HFFc6 (cell line): ENCODE measurements at regions not wholly inside any gene's neighbourhood (a gene's known extent, or its start where the extent isn't known, plus 50 kb on each side); places are given as distances from the start of the nearest gene placed in this dataset.

Experiments used
- DNase-seq: peaks from one replicate; pipeline ENCODE4 v3.0.0-alpha.2; 2018
- H3K27ac Mint-ChIP-seq: 2 replicates; pipeline ENCODE4 v1.8.0; 2020; ENCODE audit warnings: mild to moderate bottlenecking, mixed read lengths
- H3K27me3 Mint-ChIP-seq: 2 replicates; pipeline ENCODE4 v1.8.0; 2021; ENCODE audit warnings: mild to moderate bottlenecking, moderate library complexity, mixed read lengths; ENCODE audit not compliant: insufficient read depth
- H3K36me3 Mint-ChIP-seq: 2 replicates; pipeline ENCODE4 v1.8.0; 2021; ENCODE audit warnings: low read depth, mixed read lengths
- H3K4me1 Mint-ChIP-seq: 2 replicates; pipeline ENCODE4 v1.8.0; 2020; ENCODE audit warnings: low read depth, mixed read lengths
- H3K4me3 Mint-ChIP-seq: 2 replicates; pipeline ENCODE4 v1.8.0; 2020; ENCODE audit warnings: mild to moderate bottlenecking, moderate library complexity, mixed read lengths
- H3K9me3 Mint-ChIP-seq: 2 replicates; pipeline ENCODE4 v1.8.0; 2020; ENCODE audit warnings: mild to moderate bottlenecking, mixed read lengths
- CTCF ChIP-seq: fragments of 200-600 bp; sonication (generic); IDR thresholded peaks from 2 replicates; pipeline ENCODE4 v1.5.0; 2021; ENCODE audit warnings: antibody characterized with exemption, mild to moderate bottlenecking

- DNase-seq: no peak
- no peaks in the 10 kb centered on the region for H3K9me3 Mint-ChIP-seq
- H3K36me3 Mint-ChIP-seq: no peaks in the 10 kb centered on the region
- H3K27me3 Mint-ChIP-seq: no peaks in the 10 kb centered on the region; the same call in 1 of the 2 replicates
- no peak overlapping the region for H3K4me3 Mint-ChIP-seq
- peaks cover 13% of the 10 kb centered on the region for H3K4me1 Mint-ChIP-seq
- no peak for TF ChIP-seq CTCF
- H3K27ac Mint-ChIP-seq: no peak overlapping the region
Measured at GRCh38 chr4:180823108-180823507, 1420.1 kb upstream of the TENM3 start.

GRCh38 chr4:180827232-180828009 lies 1415.8 kb upstream of the TENM3 start:
- peaks cover 1% of the 10 kb centered on the region; the same call in 1 of the 2 replicates for H3K27me3 Mint-ChIP-seq
- TF ChIP-seq CTCF: no peak
- H3K4me3 Mint-ChIP-seq: peak overlapping the region; percentile 89
- H3K4me1 Mint-ChIP-seq: peaks cover 13% of the 10 kb centered on the region
- no peaks in the 10 kb centered on the region for H3K9me3 Mint-ChIP-seq
- peak overlapping the region; percentile 85 for H3K27ac Mint-ChIP-seq
- H3K36me3 Mint-ChIP-seq: no peaks in the 10 kb centered on the region
- peak; percentile 2 for DNase-seq

DNA sequence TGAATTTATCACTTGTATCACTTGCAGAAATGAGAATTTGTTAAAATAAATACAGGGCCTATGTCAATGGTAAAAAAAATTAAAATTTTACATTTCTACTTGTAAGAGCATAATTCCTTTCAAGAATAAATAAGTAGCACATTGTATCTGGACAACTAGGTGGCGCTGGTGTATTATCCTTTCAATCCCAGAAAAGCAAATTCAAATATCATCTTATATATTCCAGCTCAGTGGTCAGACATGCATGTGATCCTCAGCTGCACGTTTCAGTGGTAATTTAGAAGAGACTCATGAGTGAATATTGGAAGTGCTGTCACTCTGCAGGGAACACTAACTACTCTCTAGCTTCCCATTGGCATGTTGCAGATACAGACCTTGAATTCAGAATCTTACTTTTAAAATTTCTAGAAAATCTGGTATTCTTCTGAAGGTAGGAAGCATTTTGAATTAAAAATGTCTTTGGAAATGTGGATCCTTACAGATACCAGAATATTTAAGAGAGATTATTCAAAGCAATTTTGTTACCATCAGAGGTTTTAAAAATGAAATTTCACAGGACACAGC lies 1414.7 kb upstream of the TENM3 start:
- H3K27me3 Mint-ChIP-seq: peaks cover 5% of the 10 kb centered on the region; the same call in 1 of the 2 replicates
- H3K36me3 Mint-ChIP-seq: no peaks in the 10 kb centered on the region
- H3K4me3 Mint-ChIP-seq: no peak overlapping the region; the same call in 1 of the 2 replicates
- no peak overlapping the region for H3K27ac Mint-ChIP-seq
- DNase-seq: peak; percentile 61
- peak; percentile 89 for TF ChIP-seq CTCF
- H3K4me1 Mint-ChIP-seq: peaks cover 13% of the 10 kb centered on the region
- H3K9me3 Mint-ChIP-seq: no peaks in the 10 kb centered on the region

DNA sequence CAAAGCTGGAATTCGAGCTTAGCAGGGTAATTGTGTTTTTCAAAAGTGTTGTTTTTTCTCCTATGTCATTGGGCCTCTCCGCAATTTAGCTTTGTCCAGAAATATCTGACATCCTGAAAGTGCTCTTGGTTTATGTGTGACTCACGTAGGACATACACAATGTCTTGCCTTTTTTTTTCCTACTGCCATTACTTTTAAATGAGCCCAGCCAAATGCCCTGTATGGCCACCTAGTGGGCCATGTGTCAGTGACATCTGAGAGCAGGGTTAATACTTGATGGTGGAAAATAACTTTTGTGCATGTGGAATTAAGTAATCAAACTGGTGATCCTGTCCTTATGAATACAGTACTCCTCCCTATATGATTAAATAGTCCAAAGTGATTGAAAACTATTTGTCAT lies 1411.1 kb upstream of the TENM3 start:
- H3K4me3 Mint-ChIP-seq: no peak overlapping the region

GRCh38 chr4:180840142-180840541 lies 1403.1 kb upstream of the TENM3 start:
- Mint-ChIP-seq H3K27ac (no peak overlapping the region), H3K4me1 (no peaks in the 10 kb centered on the region), H3K27me3 (no peaks in the 10 kb centered on the region; the same call in 1 of the 2 replicates), H3K4me3 (no peak overlapping the region), H3K36me3 (no peaks in the 10 kb centered on the region), H3K9me3 (no peaks in the 10 kb centered on the region)
- no peak for DNase-seq
- 0 out of 2 replicates have a peak, but pooled peaks have one; percentile 11 for TF ChIP-seq CTCF

More for the DNA sequence above, 1411.1 kb upstream of the TENM3 start:
- Mint-ChIP-seq H3K4me1 (peaks cover 10% of the 10 kb centered on the region), H3K27me3 (peaks cover 5% of the 10 kb centered on the region), H3K36me3 (no peaks in the 10 kb centered on the region), H3K27ac (no peak overlapping the region), H3K9me3 (no peaks in the 10 kb centered on the region)
- TF ChIP-seq CTCF: peak; percentile 53
- DNase-seq: no peak
